Smooth muscle cell (in vitro differentiated cells): ENCODE measurements at regions not wholly inside any gene's neighbourhood (a gene's known extent, or its start where the extent isn't known, plus 50 kb on each side); places are given as distances from the start of the nearest gene placed in this dataset.

ENCODE experiments used
- DNase-seq: peaks from one replicate; lab custom pipeline; 2025; ENCODE audit not compliant: unreplicated experiment; lab: John Stamatoyannopoulos, UW
- H2AFZ ChIP-seq: fragments of 200-600 bp; sonication (generic); 2 replicates; pipeline ENCODE4 v1.6.0; 2016; ENCODE audit warnings: antibody characterized with exemption, low read depth, mild to moderate bottlenecking
- H3F3A ChIP-seq: fragments of 200-600 bp; sonication (generic); 2 replicates; pipeline ENCODE4 v1.6.0; 2017; ENCODE audit warnings: antibody characterized with exemption, low read depth
- H3K27ac ChIP-seq: fragments of 200-600 bp; sonication (generic); 2 replicates; pipeline ENCODE4 v1.5.1; 2016; ENCODE audit warnings: low read depth, mild to moderate bottlenecking
- H3K27me3 ChIP-seq: fragments of 200-600 bp; sonication (generic); 2 replicates; pipeline ENCODE4 v1.6.1; 2016; ENCODE audit warnings: low read depth, mild to moderate bottlenecking
- H3K36me3 ChIP-seq: fragments of 200-600 bp; sonication (generic); 2 replicates; pipeline ENCODE4 v1.5.1; 2016; ENCODE audit warnings: low read depth
- H3K4me1 ChIP-seq: fragments of 200-600 bp; sonication (generic); 2 replicates; pipeline ENCODE4 v1.5.1; 2016; ENCODE audit warnings: low read depth
- H3K4me2 ChIP-seq: fragments of 200-600 bp; sonication (generic); 2 replicates; pipeline ENCODE4 v1.6.0; 2016; ENCODE audit warnings: mild to moderate bottlenecking
- H3K4me3 ChIP-seq: fragments of 200-600 bp; sonication (generic); 2 replicates; pipeline ENCODE4 v1.5.1; 2016; ENCODE audit warnings: mild to moderate bottlenecking
- H3K79me2 ChIP-seq: fragments of 200-600 bp; sonication (generic); 2 replicates; pipeline ENCODE4 v1.6.0; 2016; ENCODE audit warnings: low read depth, mild to moderate bottlenecking
- H3K9ac ChIP-seq: fragments of 200-600 bp; sonication (generic); 2 replicates; pipeline ENCODE4 v1.6.0; 2016; ENCODE audit warnings: low read depth
- H3K9me3 ChIP-seq: fragments of 200-600 bp; sonication (generic); replicated peaks from 2 replicates; pipeline ENCODE4 v1.5.1; 2016; ENCODE audit warnings: low read depth
- H4K20me1 ChIP-seq: fragments of 200-600 bp; sonication (generic); 2 replicates; pipeline ENCODE4 v1.6.0; 2016; ENCODE audit warnings: low read depth
- CTCF ChIP-seq: fragments of 200-600 bp; sonication (generic); IDR thresholded peaks from 2 replicates; pipeline ENCODE4 v1.5.1; 2017; ENCODE audit warnings: borderline replicate concordance, mild to moderate bottlenecking, antibody characterized with exemption; ENCODE audit not compliant: insufficient read depth, poor library complexity, severe bottlenecking
- WGBS: methylation state at CpG from one replicate; pipeline ENCODE4 v1.1.7; 2016; ENCODE audit warnings: low lambda C conversion rate; 5-methylcytosine and 5-hydroxymethylcytosine counted together

GRCh38 chr1:87219141-87219540 is 109.5 kb upstream of the LMO4 start:
- Histone ChIP-seq H3K4me1 (no peaks in the 10 kb centered on the region), H3K4me2 (no peak overlapping the region), H3K79me2 (no peaks in the 10 kb centered on the region), H3F3A (no peaks in the 10 kb centered on the region), H3K27ac (no peak overlapping the region), H2AFZ (peak overlapping the region; percentile 59), H3K9me3 (no peaks in the 10 kb centered on the region), H4K20me1 (no peaks in the 10 kb centered on the region), H3K27me3 (no peaks in the 10 kb centered on the region), H3K4me3 (no peak overlapping the region), H3K9ac (no peak overlapping the region), H3K36me3 (no peaks in the 10 kb centered on the region)
- 50% methylated on average over 1 of the region's 1 CpG for WGBS
- no peak for DNase-seq
- no peak for TF ChIP-seq CTCF

GRCh38 chr1:87219626-87220025 is 109.1 kb upstream of the LMO4 start:
- Histone ChIP-seq H3K4me1 (no peaks in the 10 kb centered on the region), H3K79me2 (no peaks in the 10 kb centered on the region), H4K20me1 (no peaks in the 10 kb centered on the region), H3K27ac (no peak overlapping the region), H3K9ac (no peak overlapping the region), H3K9me3 (no peaks in the 10 kb centered on the region), H3K27me3 (no peaks in the 10 kb centered on the region), H3K4me2 (no peak overlapping the region), H3K4me3 (no peak overlapping the region), H3K36me3 (no peaks in the 10 kb centered on the region), H2AFZ (peak overlapping the region; percentile 59), H3F3A (peaks cover under 1% of the 10 kb centered on the region)
- no peak for DNase-seq
- no peak for TF ChIP-seq CTCF
- 67% methylated on average over 4 of the region's 4 CpGs for WGBS

GRCh38 chr1:87220993-87221392 is 107.7 kb upstream of the LMO4 start:
- Histone ChIP-seq H3K4me1 (no peaks in the 10 kb centered on the region), H3K4me2 (no peak overlapping the region), H3K27me3 (no peaks in the 10 kb centered on the region), H3K9ac (no peak overlapping the region), H3K27ac (peak overlapping the region; percentile 78), H3K9me3 (no peaks in the 10 kb centered on the region), H3K4me3 (no peak overlapping the region), H3K79me2 (no peaks in the 10 kb centered on the region), H2AFZ (no peak overlapping the region), H3K36me3 (no peaks in the 10 kb centered on the region), H3F3A (peaks cover 11% of the 10 kb centered on the region), H4K20me1 (no peaks in the 10 kb centered on the region)
- 88% methylated on average over 1 of the region's 1 CpG for WGBS
- no peak for TF ChIP-seq CTCF
- DNase-seq, result no peak

GRCh38 chr1:87224201-87224600 is 104.5 kb upstream of the LMO4 start:
- Histone ChIP-seq H2AFZ (no peak overlapping the region), H3K27ac (peak overlapping the region; percentile 94), H3K27me3 (no peaks in the 10 kb centered on the region), H3F3A (peaks cover 15% of the 10 kb centered on the region), H3K9me3 (no peaks in the 10 kb centered on the region), H4K20me1 (no peaks in the 10 kb centered on the region), H3K4me2 (no peak overlapping the region), H3K36me3 (no peaks in the 10 kb centered on the region), H3K79me2 (no peaks in the 10 kb centered on the region), H3K9ac (peak overlapping the region; percentile 49), H3K4me3 (no peak overlapping the region), H3K4me1 (no peaks in the 10 kb centered on the region)
- DNase-seq, result no peak
- TF ChIP-seq CTCF, result no peak
- WGBS, result 50% methylated on average over 2 of the region's 2 CpGs
